B cell (primary cell): ENCODE measurements at regions not wholly inside any gene's neighbourhood (a gene's known extent, or its start where the extent isn't known, plus 50 kb on each side); places are given as distances from the start of the nearest gene placed in this dataset.

Experiments used
- ATAC-seq: fragments of 200-7000 bp; cut with Tn5 transposase; one replicate; pipeline ENCODE4 v1.10.0; 2021; ENCODE audit warnings: low read depth, mild to moderate bottlenecking, moderate number of reproducible peaks, moderate library complexity
- CTCF ChIA-PET: fragments of 350-600 bp; sonication (Branson Sonifier 250); formaldehyde crosslinking; loops from one replicate; lab custom pipeline; 2021; ENCODE audit warnings: antibody characterized with exemption, inconsistent platforms; lab: Charles Lee
- POLR2A ChIA-PET: fragments of 350-600 bp; sonication (Branson Sonifier 250); formaldehyde crosslinking; loops from one replicate; lab custom pipeline; 2021; ENCODE audit warnings: antibody characterized with exemption; lab: Charles Lee
- DNase-seq: peaks from one replicate; pipeline ENCODE4 v3.0.0; 2013
- H2AFZ ChIP-seq: 2 replicates; pipeline ENCODE4 v1.6.1; 2012; ENCODE audit warnings: mild to moderate bottlenecking, low read depth, low read length; ENCODE audit not compliant: insufficient read depth, poor library complexity, severe bottlenecking
- H3K27ac ChIP-seq, 2 donors: 1 replicate in 1 of 2; 2 replicates in 1 of 2; pipeline ENCODE4 v1.5.1; 2012 to 2013; ENCODE audit warnings: low read length in 2 of 2, mild to moderate bottlenecking in 2 of 2, moderate library complexity in 1 of 2
- H3K27me3 ChIP-seq, 4 experiments: fragments of 200-600 bp in 1 of 4; sonication (generic) in 1 of 4; replicated peaks in 1 of 4; 1 replicate in 2 of 4; 2 replicates in 2 of 4; pipeline versions ENCODE4 v1.6.1 to v1.7.0; 2013 to 2016; ENCODE audit warnings: low read length in 3 of 4, mild to moderate bottlenecking in 2 of 4, mixed read lengths in 1 of 4, moderate library complexity in 1 of 4; ENCODE audit not compliant: insufficient read depth in 4 of 4, control insufficient read depth in 3 of 4; ENCODE audit errors: control extremely low read depth in 1 of 4
- H3K36me3 ChIP-seq, 2 experiments: replicated peaks in 1 of 2; 1 replicate in 1 of 2; 2 replicates in 1 of 2; pipeline versions ENCODE4 v1.6.1 to v1.7.1; 2013; ENCODE audit warnings: low read length in 1 of 2; ENCODE audit not compliant: insufficient read depth in 2 of 2, control insufficient read depth in 1 of 2; ENCODE audit errors: control extremely low read depth in 1 of 2, extremely low read depth in 1 of 2
- H3K4me1 ChIP-seq, 2 donors: fragments of 200-600 bp in 1 of 2; sonication (generic) in 1 of 2; 1 replicate in 1 of 2; 2 replicates in 1 of 2; pipeline versions ENCODE4 v1.5.1 to v1.6.1; 2013 to 2017; ENCODE audit warnings: low read length in 2 of 2; ENCODE audit not compliant: control insufficient read depth in 2 of 2, insufficient read depth in 2 of 2
- H3K4me2 ChIP-seq: replicated peaks from 2 replicates; pipeline ENCODE3; 2012; ENCODE audit warnings: mild to moderate bottlenecking, low read depth, low read length; ENCODE audit not compliant: poor library complexity, severe bottlenecking
- H3K4me3 ChIP-seq, 5 experiments: fragments of 200-600 bp in 1 of 5; sonication (generic) in 1 of 5; 1 replicate in 3 of 5; 2 replicates in 2 of 5; pipeline versions ENCODE4 v1.5.1 to v1.7.0; 2011 to 2016; ENCODE audit warnings: low read length in 4 of 5, mild to moderate bottlenecking in 4 of 5, low read depth in 2 of 5, control low read depth in 1 of 5, moderate library complexity in 1 of 5; ENCODE audit not compliant: insufficient read depth in 1 of 5; ENCODE audit errors: control extremely low read depth in 1 of 5, extremely low read depth in 1 of 5
- H3K79me2 ChIP-seq: fragments of 200-600 bp; sonication (generic); one replicate; pipeline ENCODE4 v1.6.0; 2016; ENCODE audit warnings: low read length; ENCODE audit not compliant: control insufficient read depth, insufficient read depth
- H3K9ac ChIP-seq: fragments of 200-600 bp; sonication (generic); 2 replicates; pipeline ENCODE4 v1.6.1; 2017; ENCODE audit warnings: mild to moderate bottlenecking, low read length, moderate library complexity
- H3K9me3 ChIP-seq, 3 donors: one replicate each; pipeline versions ENCODE4 v1.6.1 to v1.7.1; 2013; ENCODE audit warnings: low read length in 2 of 3; ENCODE audit not compliant: control insufficient read depth in 2 of 3, insufficient read depth in 1 of 3; ENCODE audit errors: control extremely low read depth in 1 of 3
- H4K20me1 ChIP-seq: 2 replicates; pipeline ENCODE4 v1.6.0; 2012; ENCODE audit warnings: mild to moderate bottlenecking, low read length; ENCODE audit not compliant: insufficient read depth, control insufficient read depth, poor library complexity, severe bottlenecking
- H3K27ac Mint-ChIP-seq: one replicate; pipeline ENCODE4 v1.8.0; 2021; ENCODE audit warnings: mixed read lengths
- H3K27me3 Mint-ChIP-seq: one replicate; pipeline ENCODE4 v1.8.0; 2021; ENCODE audit warnings: mixed read lengths
- H3K4me1 Mint-ChIP-seq: one replicate; pipeline ENCODE4 v1.8.0; 2021; ENCODE audit warnings: mixed read lengths
- H3K4me3 Mint-ChIP-seq: one replicate; pipeline ENCODE4 v1.8.0; 2021; ENCODE audit warnings: mixed read lengths
- H3K9me3 Mint-ChIP-seq: one replicate; pipeline ENCODE4 v1.8.0; 2022; ENCODE audit warnings: mixed read lengths; ENCODE audit not compliant: insufficient read depth
- EZH2 ChIP-seq: IDR thresholded peaks from 2 replicates; pipeline ENCODE4 v1.6.1; 2012; ENCODE audit warnings: borderline replicate concordance, low read depth, mild to moderate bottlenecking, moderate library complexity, low read length; ENCODE audit not compliant: insufficient read depth, poor library complexity, severe bottlenecking
- WGBS: methylation state at CpG from one replicate; pipeline ENCODE4 v1.1.5; 2013; ENCODE audit warnings: missing lambda C conversion rate; ENCODE audit not compliant: insufficient coverage; 5-methylcytosine and 5-hydroxymethylcytosine counted together
- intact Hi-C: fragments of 100-400 bp; cut with micrococcal nuclease; formaldehyde crosslinking; loops from one replicate; pipeline ENCODE4 v1.10.0; 2022
- TF ChIP-seq, protein P1 (sequence below): fragments of 200-600 bp; IDR thresholded peaks from one replicate; pipeline ENCODE4 v1.8.0; 2022; ENCODE audit warnings: antibody characterized with exemption, mild to moderate bottlenecking

DNA sequence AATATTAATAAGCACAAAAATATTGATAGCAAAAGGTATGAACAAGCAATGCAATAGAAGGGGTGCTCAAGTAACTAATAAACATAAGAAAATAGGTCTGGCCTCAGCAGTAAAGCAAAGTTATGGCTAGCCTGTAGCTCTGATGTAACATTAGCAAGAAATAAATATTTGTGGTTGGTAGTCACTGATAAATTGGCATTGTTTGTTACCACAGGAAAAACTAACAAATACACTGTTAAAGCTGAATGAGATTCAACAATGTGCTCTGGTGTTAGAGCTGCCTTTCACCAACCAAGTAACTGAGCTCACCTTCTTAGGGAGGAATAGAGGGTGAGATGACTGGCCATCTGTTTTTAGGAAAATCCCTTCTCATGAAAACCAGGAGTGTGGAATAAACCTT, 71.4 kb downstream of the AREG start:
- Histone ChIP-seq H3K9ac (no peak overlapping the region), H3K36me3 (no peaks in the 10 kb centered on the region), H3K4me1 (no peaks in the 10 kb centered on the region), H3K9me3 (no peaks in the 10 kb centered on the region), H3K4me3 (no peak overlapping the region), H3K4me2 (no peak overlapping the region), H4K20me1 (no peaks in the 10 kb centered on the region), H3K27ac (no peak overlapping the region), H3K79me2 (no peaks in the 10 kb centered on the region), H3K27me3 (peaks cover 0 to 4% (median 0%) of the 10 kb centered on the region in 4 experiments), H2AFZ (no peak overlapping the region)
- TF ChIP-seq, protein P1, sequence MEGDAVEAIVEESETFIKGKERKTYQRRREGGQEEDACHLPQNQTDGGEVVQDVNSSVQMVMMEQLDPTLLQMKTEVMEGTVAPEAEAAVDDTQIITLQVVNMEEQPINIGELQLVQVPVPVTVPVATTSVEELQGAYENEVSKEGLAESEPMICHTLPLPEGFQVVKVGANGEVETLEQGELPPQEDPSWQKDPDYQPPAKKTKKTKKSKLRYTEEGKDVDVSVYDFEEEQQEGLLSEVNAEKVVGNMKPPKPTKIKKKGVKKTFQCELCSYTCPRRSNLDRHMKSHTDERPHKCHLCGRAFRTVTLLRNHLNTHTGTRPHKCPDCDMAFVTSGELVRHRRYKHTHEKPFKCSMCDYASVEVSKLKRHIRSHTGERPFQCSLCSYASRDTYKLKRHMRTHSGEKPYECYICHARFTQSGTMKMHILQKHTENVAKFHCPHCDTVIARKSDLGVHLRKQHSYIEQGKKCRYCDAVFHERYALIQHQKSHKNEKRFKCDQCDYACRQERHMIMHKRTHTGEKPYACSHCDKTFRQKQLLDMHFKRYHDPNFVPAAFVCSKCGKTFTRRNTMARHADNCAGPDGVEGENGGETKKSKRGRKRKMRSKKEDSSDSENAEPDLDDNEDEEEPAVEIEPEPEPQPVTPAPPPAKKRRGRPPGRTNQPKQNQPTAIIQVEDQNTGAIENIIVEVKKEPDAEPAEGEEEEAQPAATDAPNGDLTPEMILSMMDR: no peak
- TF ChIP-seq EZH2: no peak
- Mint-ChIP-seq H3K4me3 (no peak overlapping the region), H3K9me3 (no peaks in the 10 kb centered on the region), H3K4me1 (no peaks in the 10 kb centered on the region), H3K27ac (no peak overlapping the region), H3K27me3 (peaks cover 3% of the 10 kb centered on the region)
- ChIA-PET CTCF (no interaction called here), POLR2A (no interaction called here)
- intact Hi-C loops: no loop called here
- DNase-seq (no peak), ATAC-seq (no peak)

DNA sequence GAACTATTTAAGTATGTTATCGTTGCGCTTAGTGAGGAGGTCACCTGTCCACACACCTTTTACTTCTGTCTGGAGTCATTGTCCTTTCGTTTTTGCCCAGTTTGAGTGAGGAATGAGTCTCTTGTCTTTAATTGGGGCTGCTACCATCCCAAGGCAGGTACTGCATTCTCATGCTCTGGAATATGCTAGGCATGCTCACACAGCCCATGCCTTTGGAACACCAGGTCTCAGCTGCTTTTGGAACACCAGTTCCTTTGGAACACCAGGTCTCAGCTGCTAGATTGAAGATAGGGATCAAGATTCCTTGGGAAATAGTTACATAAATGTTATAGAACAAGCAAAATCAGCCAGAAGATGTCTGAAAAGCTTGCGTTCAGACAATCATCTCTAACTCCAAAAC, 73.1 kb downstream of the AREG start:
- H3K27me3 Mint-ChIP-seq: peaks cover 8% of the 10 kb centered on the region

More for the DNA sequence above, 73.1 kb downstream of the AREG start:
- Histone ChIP-seq H3K4me2 (no peak overlapping the region), H4K20me1 (no peaks in the 10 kb centered on the region), H3K9ac (no peak overlapping the region), H3K4me1 (no peaks in the 10 kb centered on the region), H2AFZ (no peak overlapping the region), H3K79me2 (no peaks in the 10 kb centered on the region), H3K27ac (no peak overlapping the region), H3K9me3 (no peaks in the 10 kb centered on the region), H3K27me3 (peaks cover 0 to 4% (median 0%) of the 10 kb centered on the region in 4 experiments), H3K4me3 (no peak overlapping the region), H3K36me3 (no peaks in the 10 kb centered on the region)
- CTCF ChIA-PET: interaction anchor here (1.3 kb wide), 1 partner anchor 140 kb away, joined by 4 read pairs; no protein-coding TSS in a partner anchor
- POLR2A ChIA-PET: no interaction called here
- H3K4me3 Mint-ChIP-seq: no peak overlapping the region
- TF ChIP-seq, protein P1: no peak
- TF ChIP-seq EZH2: no peak
- no peaks in the 10 kb centered on the region for H3K9me3 Mint-ChIP-seq
- ATAC-seq (no peak), DNase-seq (no peak)
- intact Hi-C loops: no loop called here
- 80% methylated on average over 1 of the region's 4 CpGs for WGBS
- H3K27ac Mint-ChIP-seq: no peak overlapping the region
- no peaks in the 10 kb centered on the region for H3K4me1 Mint-ChIP-seq
